ENCODE measurements at regions not wholly inside any gene's neighbourhood (a gene's known extent, or its start where the extent isn't known, plus 50 kb on each side); places are given as distances from the start of the nearest gene placed in this dataset.

DNA sequence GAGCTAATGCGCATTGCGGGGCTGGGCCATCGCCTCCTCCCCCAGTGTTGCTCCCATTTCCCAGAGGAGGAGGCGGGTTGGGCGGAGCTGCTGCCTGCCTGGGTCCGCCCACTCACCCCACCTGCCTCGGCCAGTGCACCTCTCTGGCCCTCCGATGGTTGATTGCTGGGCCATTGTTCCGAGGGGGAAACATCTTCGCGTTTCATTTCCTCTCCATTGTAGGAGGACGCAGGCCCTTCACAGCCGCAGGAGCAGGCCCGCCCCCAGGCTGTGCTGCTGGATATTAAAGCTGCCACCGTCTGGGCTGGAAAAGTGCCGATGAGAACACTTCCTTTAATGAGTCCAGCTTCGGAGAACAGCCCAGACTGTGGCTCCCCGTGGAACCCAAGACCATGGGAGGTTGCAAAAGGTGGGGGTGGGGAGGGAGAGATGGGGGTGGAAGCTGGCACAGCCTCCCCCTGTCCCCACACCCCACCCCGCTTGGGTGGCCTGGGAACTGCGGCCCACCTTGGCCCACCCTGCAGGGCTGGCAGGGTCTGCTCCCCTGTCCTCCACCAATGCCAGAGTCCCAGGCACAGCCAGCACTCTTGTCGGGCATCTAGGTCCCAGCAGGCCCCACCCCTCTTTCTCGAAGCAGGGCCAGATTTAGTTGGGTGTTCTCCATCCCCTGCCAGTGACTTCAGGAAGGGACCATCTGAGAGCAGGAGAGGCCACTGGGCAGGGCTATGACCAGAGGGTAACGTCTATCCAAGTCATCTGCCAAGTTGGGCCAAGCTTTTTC, 96.6 kb downstream of the ADRA2C start:
- Mint-ChIP-seq H3K27me3 (peaks cover 11 to 20% of the 10 kb centered on the region in 2 donors), H3K9me3 (peaks cover 0 to under 1% of the 10 kb centered on the region in 2 donors), H3K27ac (no peak overlapping the region), H3K36me3 (no peaks in the 10 kb centered on the region), H3K4me1 (peaks cover 0 to 1% of the 10 kb centered on the region in 2 donors), H3K4me3 (no peak overlapping the region)
- DNase-seq (no peak), ATAC-seq (replicated peaks) (peak; percentile 32 to 47)

DNA sequence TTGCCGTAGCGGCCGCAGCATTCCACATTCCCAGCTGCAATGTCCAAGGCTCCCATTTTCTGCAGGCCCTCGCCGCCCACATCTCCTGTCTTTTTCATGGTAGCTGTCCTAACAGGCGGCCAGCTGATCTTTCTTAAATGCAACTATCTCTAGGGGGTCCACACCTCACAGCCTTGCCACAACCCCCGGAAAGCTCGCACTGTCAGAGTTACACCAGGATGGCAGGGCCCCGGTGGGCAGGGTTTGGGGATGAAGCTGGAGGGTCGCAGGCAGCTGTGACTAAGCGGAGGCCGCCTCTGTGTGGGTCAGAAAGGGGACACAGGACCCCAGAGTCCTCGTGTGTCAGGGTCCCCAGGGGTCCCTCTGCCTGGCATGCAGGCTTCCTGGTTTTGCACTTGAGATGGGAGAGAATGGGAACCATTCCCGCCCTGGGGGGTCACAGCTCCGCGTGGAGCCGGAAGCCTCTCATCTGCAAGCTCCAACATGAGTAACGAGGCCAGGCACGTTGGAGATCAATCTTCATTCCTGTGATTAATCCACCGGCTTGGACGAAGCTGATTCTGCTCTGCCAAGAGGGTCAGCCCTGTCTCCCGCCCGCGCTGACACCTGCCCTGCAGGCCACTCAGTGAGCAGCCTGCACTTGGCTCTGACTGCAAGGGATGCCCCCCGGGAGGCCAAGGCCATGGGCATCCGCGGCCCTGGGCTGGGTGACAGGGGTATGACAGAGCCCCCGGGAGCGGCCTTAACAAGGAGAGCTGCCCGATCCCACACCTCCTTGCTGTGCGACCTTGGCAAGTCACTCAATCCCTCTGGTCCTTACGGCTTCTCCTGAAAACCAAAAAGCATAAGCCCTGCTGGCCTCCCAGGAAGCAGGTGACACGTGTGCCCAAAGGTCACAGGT, 97.9 kb downstream of the ADRA2C start:
- Mint-ChIP-seq H3K36me3 (no peaks in the 10 kb centered on the region), H3K27ac (no peak overlapping the region), H3K4me1 (peaks cover 0 to 1% of the 10 kb centered on the region in 2 donors), H3K27me3 (peaks cover 20 to 32% of the 10 kb centered on the region in 2 donors), H3K4me3 (no peak overlapping the region), H3K9me3 (peaks cover 2 to 6% of the 10 kb centered on the region in 2 donors)
- DNase-seq (no peak), ATAC-seq (replicated peaks) (no peak)

DNA sequence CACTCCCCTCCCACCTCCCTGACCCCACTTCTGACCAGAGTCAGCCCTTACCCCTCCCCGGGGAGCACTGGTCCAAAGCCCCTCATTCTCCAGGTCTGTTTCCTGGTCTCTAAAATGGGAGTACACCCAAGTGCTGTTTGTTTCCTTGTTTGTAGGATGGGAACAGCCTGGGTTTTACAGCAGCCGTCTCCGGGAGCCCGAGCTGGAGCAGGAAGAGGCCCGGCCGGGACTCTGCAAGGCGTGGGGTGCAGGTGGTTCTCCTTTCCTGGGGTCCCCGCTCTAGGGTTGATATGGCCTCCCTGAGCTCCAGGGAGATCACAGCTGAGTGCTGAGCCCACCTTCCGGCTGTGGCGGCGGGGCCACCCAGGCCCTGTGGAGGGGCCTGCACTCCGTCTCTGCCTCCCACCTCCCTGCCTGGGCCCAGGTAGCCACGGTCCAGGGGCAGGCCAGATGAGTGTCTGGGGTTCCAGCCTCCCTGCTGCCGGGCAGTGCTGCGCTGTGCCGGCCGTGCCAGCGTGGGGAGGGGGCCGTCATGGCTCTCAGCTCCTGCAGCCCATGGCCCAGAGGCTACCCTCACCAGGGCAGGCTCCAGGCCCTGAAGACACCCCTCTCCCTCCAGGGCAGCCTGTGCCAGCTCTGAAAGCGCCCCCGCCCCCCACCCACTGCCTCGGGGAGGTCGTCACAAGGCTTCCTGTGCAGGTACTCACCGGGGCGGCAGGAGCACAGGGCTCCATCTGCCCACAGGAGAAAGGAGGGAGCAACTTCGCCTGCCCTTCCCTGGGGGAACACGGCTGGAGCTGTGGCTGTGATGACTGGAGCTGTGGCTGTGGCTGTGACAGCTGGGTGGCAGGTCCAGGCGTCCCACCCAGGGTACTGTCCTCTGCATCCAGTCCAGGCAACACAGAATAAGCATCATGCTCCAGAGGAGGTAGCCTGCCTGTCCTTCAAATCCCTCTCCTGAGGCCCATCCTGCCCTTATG, 98.8 kb downstream of the ADRA2C start:
- H3K4me1 Mint-ChIP-seq: peaks cover 0 to 1% of the 10 kb centered on the region in 2 donors
- DNase-seq: no peak
- no peak overlapping the region for H3K4me3 Mint-ChIP-seq
- ATAC-seq (replicated peaks): no peak
- H3K9me3 Mint-ChIP-seq: peaks cover 2 to 6% of the 10 kb centered on the region in 2 donors
- no peaks in the 10 kb centered on the region for H3K36me3 Mint-ChIP-seq
- peaks cover 29 to 40% of the 10 kb centered on the region in 2 donors for H3K27me3 Mint-ChIP-seq
- H3K27ac Mint-ChIP-seq: no peak overlapping the region

DNA sequence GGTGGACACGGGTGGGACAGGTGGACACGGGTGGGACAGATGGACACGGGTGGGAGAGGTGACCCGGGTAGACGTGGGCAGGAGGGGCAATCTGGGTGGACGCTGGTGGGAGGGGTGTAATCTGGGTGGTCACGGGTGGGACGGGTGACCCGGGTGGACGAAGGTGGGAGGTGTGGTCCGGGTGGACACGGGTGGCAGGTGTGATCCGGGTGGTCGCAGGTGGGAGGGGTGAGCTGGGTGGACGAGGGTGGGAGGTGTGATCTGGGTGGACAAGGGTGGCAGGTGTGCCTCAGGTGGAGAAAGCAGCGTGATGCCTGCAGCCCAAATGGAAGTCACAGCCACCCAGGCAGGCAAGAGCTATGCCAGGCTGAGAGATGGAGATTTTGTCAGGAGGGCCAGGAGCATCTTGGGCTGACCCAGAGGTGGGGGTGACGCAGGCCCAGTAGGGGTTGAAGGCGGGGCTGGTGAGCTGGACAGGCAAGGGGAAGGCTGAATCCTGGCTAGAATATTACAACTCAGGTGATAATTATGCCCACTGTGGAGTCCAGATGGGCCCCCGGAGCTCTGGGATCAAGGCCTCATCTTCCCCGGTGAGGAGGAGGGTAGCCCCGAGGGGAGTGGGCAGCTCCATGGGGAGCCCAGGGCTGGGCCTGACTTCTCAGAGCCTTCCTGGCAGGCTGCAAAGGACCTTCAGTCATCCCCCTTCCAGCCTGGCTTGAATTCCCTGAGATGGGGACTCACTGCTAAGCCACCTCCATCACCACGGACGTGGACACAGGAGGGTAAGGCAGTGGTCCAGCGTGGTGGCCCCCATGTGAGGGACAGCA, 100.0 kb downstream of the ADRA2C start:
- ATAC-seq (replicated peaks) (no peak), DNase-seq (no peak)
- Mint-ChIP-seq H3K36me3 (peaks cover 0 to 3% of the 10 kb centered on the region in 2 donors), H3K4me1 (peaks cover 6 to 7% of the 10 kb centered on the region in 2 donors), H3K27me3 (peaks cover 41 to 46% of the 10 kb centered on the region in 2 donors), H3K27ac (no peak overlapping the region), H3K4me3 (no peak overlapping the region), H3K9me3 (peaks cover 2 to 6% of the 10 kb centered on the region in 2 donors)

DNA sequence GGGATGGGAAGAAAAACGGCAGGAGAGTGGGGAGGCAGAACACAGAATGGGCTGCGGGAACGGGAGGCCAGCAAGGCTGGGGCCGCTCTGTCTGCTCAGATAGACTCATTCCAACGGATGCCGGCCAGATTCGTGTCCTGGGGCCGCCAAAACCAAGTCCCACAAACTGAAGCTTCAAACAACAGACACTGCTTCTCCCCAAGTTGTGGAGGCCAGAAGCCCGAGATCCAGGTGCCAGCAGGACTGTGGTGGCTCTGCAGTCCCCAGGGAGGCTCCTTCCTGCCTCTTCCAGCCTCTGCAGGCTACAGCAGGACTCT, 100.6 kb downstream of the ADRA2C start:
- H3K9me3 Mint-ChIP-seq: peaks cover 2 to 6% of the 10 kb centered on the region in 2 donors
- H3K27ac Mint-ChIP-seq: no peak overlapping the region
- peaks cover 45 to 52% of the 10 kb centered on the region in 2 donors for H3K27me3 Mint-ChIP-seq
- no peak overlapping the region for H3K4me3 Mint-ChIP-seq
- peaks cover 0 to 3% of the 10 kb centered on the region in 2 donors for H3K36me3 Mint-ChIP-seq
- peaks cover 9 to 12% of the 10 kb centered on the region in 2 donors for H3K4me1 Mint-ChIP-seq
- DNase-seq: no peak
- no peak for ATAC-seq (replicated peaks)

DNA sequence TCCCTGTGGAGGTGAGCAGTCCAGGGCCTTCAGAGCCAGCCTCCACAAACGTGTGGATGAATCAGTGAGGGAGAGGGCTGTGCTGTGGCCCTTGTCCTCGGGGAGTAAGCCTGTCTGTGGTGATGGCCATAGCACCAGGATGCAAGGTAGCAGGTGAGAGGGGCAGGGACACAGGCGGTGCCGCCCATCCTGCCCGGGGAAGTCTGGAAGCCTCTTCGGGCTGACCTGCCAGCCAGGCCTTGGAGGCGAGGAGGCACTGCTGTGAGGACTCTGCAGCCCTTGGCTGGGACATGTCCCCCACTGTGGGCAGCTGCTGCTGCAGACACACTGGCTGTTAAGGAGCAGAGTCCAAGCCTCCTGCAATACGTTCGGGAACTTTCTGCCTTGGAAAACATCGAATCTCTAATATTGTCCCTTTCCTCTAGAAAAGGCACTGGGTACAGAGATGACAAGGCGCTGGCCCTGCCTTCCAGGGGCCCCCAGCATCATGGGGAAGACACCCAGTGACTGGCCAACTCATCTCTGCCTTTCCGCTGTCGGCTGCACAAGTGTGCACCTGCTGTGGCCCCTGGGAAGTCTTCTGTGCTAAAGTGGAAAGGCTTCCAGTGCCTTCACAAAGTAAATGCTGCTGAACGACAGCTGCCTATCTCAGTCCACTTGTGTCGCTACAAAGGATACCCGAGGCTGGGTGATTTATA, 101.4 kb downstream of the ADRA2C start:
- peaks cover 0 to 3% of the 10 kb centered on the region in 2 donors for H3K36me3 Mint-ChIP-seq
- H3K27ac Mint-ChIP-seq: no peak overlapping the region
- no peak for ATAC-seq (replicated peaks)
- H3K4me3 Mint-ChIP-seq: no peak overlapping the region
- H3K27me3 Mint-ChIP-seq: peaks cover 51 to 59% of the 10 kb centered on the region in 2 donors
- H3K4me1 Mint-ChIP-seq: peaks cover 9 to 12% of the 10 kb centered on the region in 2 donors
- no peak for DNase-seq
- H3K9me3 Mint-ChIP-seq: peaks cover 2 to 6% of the 10 kb centered on the region in 2 donors

DNA sequence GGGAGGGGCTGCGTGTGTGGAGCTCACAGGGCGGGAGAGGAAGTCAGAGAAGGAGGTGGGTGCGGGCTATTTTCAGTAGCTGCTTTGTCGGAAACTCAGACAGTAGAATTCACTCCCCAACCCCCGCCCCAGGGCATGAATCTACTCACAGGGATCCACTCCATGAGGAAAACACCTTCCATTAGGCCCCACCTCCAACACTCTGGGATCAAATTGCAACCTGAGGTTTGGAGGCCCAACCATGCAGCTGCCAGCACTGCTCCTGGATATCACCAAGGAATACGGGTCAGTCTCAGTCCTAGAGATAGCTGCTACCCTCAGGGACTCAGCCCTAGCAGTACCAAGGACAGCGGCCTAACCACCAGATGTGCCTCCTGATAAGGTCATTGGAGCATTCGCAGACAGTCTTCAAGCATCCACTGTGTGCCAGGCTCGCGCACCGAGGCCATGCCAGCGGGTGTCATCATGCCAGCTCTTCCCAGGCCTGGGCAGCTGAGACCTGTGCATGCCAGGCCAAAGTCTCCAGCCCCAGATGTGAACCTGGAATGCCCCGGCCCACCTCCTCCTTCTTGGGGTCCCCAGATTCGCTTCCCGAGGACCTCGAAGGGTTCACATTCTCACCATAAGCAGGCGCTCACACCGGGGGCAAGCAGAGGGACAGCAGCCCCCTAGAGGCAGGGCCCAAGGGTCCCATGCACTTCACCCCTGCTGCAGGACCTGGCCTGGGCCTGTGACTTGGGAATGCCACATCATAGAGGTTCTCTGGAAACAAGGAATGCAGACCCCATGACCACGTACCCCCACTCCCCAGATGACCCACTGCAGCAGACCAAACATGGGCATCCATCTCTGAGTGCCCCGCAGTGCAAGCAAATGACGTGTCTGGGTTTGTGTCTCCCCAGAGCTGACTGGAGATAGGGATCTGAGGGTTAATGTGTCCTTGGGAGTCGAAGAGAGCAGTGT, 102.3 kb downstream of the ADRA2C start:
- H3K27ac Mint-ChIP-seq: no peak overlapping the region
- H3K27me3 Mint-ChIP-seq: peaks cover 60 to 69% of the 10 kb centered on the region in 2 donors
- DNase-seq (no peak), ATAC-seq (replicated peaks) (peak in 1 of 2 donors; percentile 28)
- H3K9me3 Mint-ChIP-seq: peaks cover 2 to 6% of the 10 kb centered on the region in 2 donors
- H3K4me3 Mint-ChIP-seq: no peak overlapping the region
- H3K36me3 Mint-ChIP-seq: peaks cover 0 to 3% of the 10 kb centered on the region in 2 donors
- peaks cover 11 to 12% of the 10 kb centered on the region in 2 donors for H3K4me1 Mint-ChIP-seq

DNA sequence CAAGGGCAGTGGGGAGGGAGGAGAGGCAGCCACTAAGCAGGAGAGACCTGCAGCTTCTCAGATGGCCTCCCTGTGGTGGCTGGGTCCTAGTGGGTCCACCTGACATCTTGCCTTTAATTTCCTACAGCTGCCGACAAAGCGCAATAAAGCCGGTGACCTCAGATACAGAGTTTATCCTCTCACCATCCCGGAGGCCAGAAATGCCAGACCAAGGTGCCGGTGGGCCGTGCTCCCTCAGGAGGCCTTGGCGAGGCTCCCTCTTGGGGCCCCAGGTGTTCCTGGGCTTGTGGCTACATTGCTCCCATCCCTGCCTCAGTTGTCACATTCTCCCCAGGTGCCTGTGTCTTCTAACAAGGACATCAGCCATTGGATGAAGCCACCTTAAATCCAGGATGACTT, 103.0 kb downstream of the ADRA2C start:
- H3K4me3 Mint-ChIP-seq: no peak overlapping the region
- peaks cover 62 to 72% of the 10 kb centered on the region in 2 donors for H3K27me3 Mint-ChIP-seq
- DNase-seq (no peak), ATAC-seq (replicated peaks) (no peak)
- H3K9me3 Mint-ChIP-seq: peaks cover 2 to 6% of the 10 kb centered on the region in 2 donors
- no peak overlapping the region for H3K27ac Mint-ChIP-seq
- H3K4me1 Mint-ChIP-seq: peaks cover 11 to 12% of the 10 kb centered on the region in 2 donors
- peaks cover 0 to 3% of the 10 kb centered on the region in 2 donors for H3K36me3 Mint-ChIP-seq

DNA sequence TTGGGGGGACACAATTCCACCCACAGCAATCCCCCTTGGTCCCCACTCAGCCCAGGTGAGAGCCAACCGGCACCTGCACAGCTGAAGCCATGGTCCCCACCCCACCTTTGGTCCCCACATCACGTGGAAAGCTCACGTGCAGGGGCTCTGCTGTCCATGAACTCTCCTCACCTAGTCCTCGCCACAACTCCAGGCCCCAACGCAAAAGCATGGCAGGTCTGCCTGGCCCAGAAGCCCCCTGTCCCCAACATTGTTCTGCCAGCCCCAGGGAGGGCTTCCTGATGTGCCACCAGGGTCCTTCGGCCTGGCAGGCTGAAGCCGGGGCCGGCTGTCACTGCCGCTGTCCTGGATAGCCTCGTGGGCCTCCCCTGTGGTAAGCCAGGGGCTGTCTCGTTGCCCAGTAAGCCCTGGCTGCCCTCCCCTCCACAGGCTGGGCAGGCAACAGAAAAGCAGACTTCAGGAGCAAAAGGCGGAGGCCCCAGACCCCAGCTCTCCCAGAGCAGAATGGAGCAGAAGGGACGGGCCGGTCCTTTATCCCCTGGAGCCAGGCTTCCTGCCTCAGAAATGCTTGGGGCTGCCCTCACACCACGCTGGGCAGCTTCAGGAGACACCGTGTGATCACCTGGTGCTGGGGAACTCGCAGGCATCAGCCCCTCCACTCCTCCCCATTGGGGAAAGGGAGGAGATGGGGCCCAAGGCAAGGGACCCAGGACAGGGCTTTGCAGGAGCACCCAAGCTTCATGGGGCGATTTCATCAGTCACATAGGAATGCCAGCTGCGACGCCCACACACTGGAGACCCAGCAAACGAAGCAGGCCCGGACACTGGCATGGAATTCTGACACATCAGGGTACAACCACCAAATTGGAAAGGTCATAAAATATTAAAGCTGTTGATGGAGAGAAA, 103.7 kb downstream of the ADRA2C start:
- Mint-ChIP-seq H3K4me3 (no peak overlapping the region), H3K27me3 (peaks cover 67 to 79% of the 10 kb centered on the region in 2 donors), H3K27ac (no peak overlapping the region), H3K9me3 (peaks cover 2 to 6% of the 10 kb centered on the region in 2 donors), H3K4me1 (peaks cover 11 to 12% of the 10 kb centered on the region in 2 donors), H3K36me3 (peaks cover 0 to 3% of the 10 kb centered on the region in 2 donors)
- DNase-seq: no peak
- ATAC-seq (replicated peaks): no peak

DNA sequence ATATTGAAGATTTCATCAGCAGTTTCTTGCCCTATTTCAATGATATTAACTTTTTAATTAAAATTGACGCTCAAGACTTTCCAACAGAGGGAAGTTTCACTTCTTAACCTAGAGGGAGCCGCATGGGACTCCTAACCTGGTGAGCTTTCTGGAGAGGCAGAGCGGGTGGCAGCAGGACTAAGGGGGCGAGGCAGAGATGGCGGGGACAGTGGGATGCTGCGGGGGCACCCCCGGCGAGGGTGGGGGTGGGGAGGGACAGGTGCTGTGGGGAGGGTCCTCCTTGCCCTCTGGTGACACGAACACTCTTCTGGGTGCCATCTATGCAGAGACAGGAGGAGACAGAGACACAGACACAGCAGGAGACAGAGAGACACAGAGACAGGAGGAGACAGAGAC, 104.4 kb downstream of the ADRA2C start:
- Mint-ChIP-seq H3K4me1 (peaks cover 11 to 12% of the 10 kb centered on the region in 2 donors), H3K36me3 (peaks cover 0 to 3% of the 10 kb centered on the region in 2 donors), H3K9me3 (peaks cover 2 to 6% of the 10 kb centered on the region in 2 donors), H3K4me3 (peak overlapping the region; percentile 42 to 48), H3K27me3 (peaks cover 72 to 81% of the 10 kb centered on the region in 2 donors), H3K27ac (peak overlapping the region; percentile 1)
- DNase-seq (no peak), ATAC-seq (replicated peaks) (no peak)

Data from stimulated activated naive B cell treated with anti-CD40 and anti-IgM and Interleukin-4, amounts not matched to agents 10 μg/mL and 1 μg/mL and 100 μg/mL, for 72 hours (primary cell).